HG03432 (cell line): ENCODE measurements at regions not wholly inside any gene's neighbourhood (a gene's known extent, or its start where the extent isn't known, plus 50 kb on each side); places are given as distances from the start of the nearest gene placed in this dataset.

Source experiments
- ATAC-seq: cut with Tn5 transposase; IDR thresholded peaks from one replicate; pipeline ENCODE4 v1.9.1; 2021; ENCODE audit warnings: mild to moderate bottlenecking, moderate library complexity; ENCODE audit not compliant: unreplicated experiment

GRCh38 chr15:98187549-98187948 is 227.0 kb downstream of the ARRDC4 start:
- no peak for ATAC-seq

GRCh38 chr15:98190914-98191313 is 230.4 kb downstream of the ARRDC4 start:
- ATAC-seq: no peak

- ATAC-seq: no peak
These were observed 235.3 kb downstream of the ARRDC4 start for GRCh38 chr15:98195796-98196195.

- ATAC-seq: no peak
These were observed 235.9 kb downstream of the ARRDC4 start for GRCh38 chr15:98196371-98196770.

- ATAC-seq: no peak
These were observed 241.8 kb downstream of the ARRDC4 start for GRCh38 chr15:98202256-98202655.

- ATAC-seq: no peak
These were observed 243.6 kb downstream of the ARRDC4 start for GRCh38 chr15:98203872-98204660.

- ATAC-seq: no peak
These were observed 247.4 kb downstream of the ARRDC4 start for GRCh38 chr15:98207928-98208327.

GRCh38 chr15:98213346-98213979 is 253.0 kb downstream of the ARRDC4 start:
- ATAC-seq: no peak

- no peak for ATAC-seq
These were observed 255.7 kb downstream of the ARRDC4 start for GRCh38 chr15:98216166-98216565.

- ATAC-seq: no peak
These were observed 256.9 kb downstream of the ARRDC4 start for GRCh38 chr15:98217356-98217755.

- ATAC-seq: no peak
These were observed 260.6 kb downstream of the ARRDC4 start for GRCh38 chr15:98221144-98221543.

GRCh38 chr15:98221577-98221976 is 261.1 kb downstream of the ARRDC4 start:
- ATAC-seq: no peak

GRCh38 chr15:98226149-98226548 is 265.6 kb downstream of the ARRDC4 start:
- no peak for ATAC-seq

- no peak for ATAC-seq
These were observed 266.1 kb downstream of the ARRDC4 start for GRCh38 chr15:98226578-98226977.

GRCh38 chr15:98228846-98229245 is 268.3 kb downstream of the ARRDC4 start:
- ATAC-seq: no peak

- ATAC-seq: no peak
These were observed 270.5 kb downstream of the ARRDC4 start for GRCh38 chr15:98230975-98231374.

GRCh38 chr15:98231696-98232440 is 271.4 kb downstream of the ARRDC4 start:
- no peak for ATAC-seq

GRCh38 chr15:98232761-98233160 is 272.3 kb downstream of the ARRDC4 start:
- no peak for ATAC-seq

GRCh38 chr15:98233873-98234272 is 273.4 kb downstream of the ARRDC4 start:
- no peak for ATAC-seq

GRCh38 chr15:98240303-98240702 is 279.8 kb downstream of the ARRDC4 start:
- ATAC-seq: no peak

- no peak for ATAC-seq
These were observed 280.6 kb downstream of the ARRDC4 start for GRCh38 chr15:98241032-98241554.

GRCh38 chr15:98257290-98257689 is 296.8 kb downstream of the ARRDC4 start:
- no peak for ATAC-seq
